ENCODE measurements at regions not wholly inside any gene's neighbourhood (a gene's known extent, or its start where the extent isn't known, plus 50 kb on each side); places are given as distances from the start of the nearest gene placed in this dataset.

DNA sequence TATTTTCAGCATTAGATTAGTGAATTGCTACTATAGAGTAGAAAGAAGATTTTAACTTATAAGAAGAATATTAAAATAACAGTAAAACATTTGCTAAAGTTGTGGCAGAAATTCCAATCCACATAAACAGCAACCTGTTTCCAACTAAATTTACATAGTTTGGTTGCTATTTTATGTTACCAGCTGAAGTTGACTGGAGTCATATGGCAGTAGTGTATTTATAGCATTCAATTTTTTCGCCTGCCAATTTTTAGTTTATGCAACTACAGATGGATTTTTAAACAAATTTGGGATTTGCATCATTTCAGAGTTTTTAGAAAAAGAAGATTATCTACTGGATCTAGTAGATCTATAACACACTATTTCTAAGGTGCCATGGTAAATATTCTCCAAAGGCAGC is 332.5 kb upstream of the BCHE start:
- no peaks in the 10 kb centered on the region for H3K4me1 ChIP-seq
- no peak overlapping the region for H3K27ac ChIP-seq
- no peak overlapping the region for H3K4me3 ChIP-seq
- H3K27me3 ChIP-seq: no peaks in the 10 kb centered on the region
- no peak for TF ChIP-seq CTCF (IDR thresholded peaks at IDR 0.05)
- peaks cover 0 to 3% (median 0%) of the 10 kb centered on the region in 3 donors for H3K9me3 ChIP-seq
- no peak for DNase-seq
- no peaks in the 10 kb centered on the region for H3K36me3 ChIP-seq
- intact Hi-C loops (cut with DNase I; ENCODE audit: low total_unique reads): no loop called here

DNA sequence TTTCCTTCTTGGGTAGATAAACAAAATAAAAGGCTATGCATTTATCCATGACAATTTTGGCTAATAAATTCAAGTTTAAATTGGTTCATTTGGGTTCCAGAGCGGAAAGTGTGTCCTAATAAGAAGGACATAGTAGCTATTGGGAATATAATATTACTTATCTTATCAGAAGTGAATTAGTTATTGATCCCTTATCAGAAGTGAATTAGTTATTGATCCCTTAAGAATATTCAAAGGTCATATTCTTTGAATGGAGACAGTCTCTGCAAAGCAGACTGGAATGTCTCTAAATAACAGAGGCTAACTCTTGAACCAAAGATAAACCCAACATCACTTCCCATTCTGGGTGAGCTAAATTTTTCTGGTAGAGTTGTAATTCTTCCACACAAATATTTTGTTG is 290.7 kb upstream of the BCHE start:
- Histone ChIP-seq H3K4me3 (no peak overlapping the region), H3K36me3 (no peaks in the 10 kb centered on the region), H3K27me3 (no peaks in the 10 kb centered on the region), H3K27ac (no peak overlapping the region), H3K9me3 (no peaks in the 10 kb centered on the region), H3K4me1 (no peaks in the 10 kb centered on the region)
- TF ChIP-seq CTCF (IDR thresholded peaks at IDR 0.05): no peak
- DNase-seq: no peak
- intact Hi-C loops (cut with DNase I; ENCODE audit: low total_unique reads): no loop called here

DNA sequence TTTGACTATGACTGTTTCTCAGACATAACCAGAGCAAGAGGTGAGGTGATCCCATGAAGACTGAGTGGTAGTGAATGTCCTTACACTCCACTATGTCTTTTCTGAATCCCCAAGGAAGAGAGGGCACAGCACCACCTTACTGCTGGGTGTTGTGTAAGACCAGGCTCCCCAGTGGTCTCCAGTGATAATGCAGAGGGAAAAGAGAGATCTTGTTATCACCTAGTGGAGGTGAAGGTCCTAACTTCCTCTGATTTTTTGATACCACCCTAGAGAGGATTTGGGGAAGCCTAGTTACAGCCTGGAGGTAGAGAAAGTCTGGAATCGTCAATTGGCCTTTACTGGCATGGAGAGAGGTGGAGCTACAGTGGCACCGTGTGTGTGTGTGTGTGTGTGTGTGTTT is 288.0 kb upstream of the BCHE start:
- no peak for DNase-seq
- H3K9me3 ChIP-seq: no peaks in the 10 kb centered on the region
- intact Hi-C loops (cut with DNase I; ENCODE audit: low total_unique reads): no loop called here
- no peaks in the 10 kb centered on the region for H3K4me1 ChIP-seq
- no peak overlapping the region for H3K4me3 ChIP-seq
- H3K36me3 ChIP-seq: no peaks in the 10 kb centered on the region
- H3K27me3 ChIP-seq: no peaks in the 10 kb centered on the region
- TF ChIP-seq CTCF (IDR thresholded peaks at IDR 0.05): no peak
- no peak overlapping the region for H3K27ac ChIP-seq

GRCh38 chr3:166123576-166123975 is 286.4 kb upstream of the BCHE start:
- Histone ChIP-seq H3K4me1 (no peaks in the 10 kb centered on the region), H3K4me3 (no peak overlapping the region), H3K27ac (no peak overlapping the region), H3K27me3 (no peaks in the 10 kb centered on the region), H3K36me3 (no peaks in the 10 kb centered on the region), H3K9me3 (no peaks in the 10 kb centered on the region)
- DNase-seq: no peak
- TF ChIP-seq CTCF (IDR thresholded peaks at IDR 0.05): no peak
- intact Hi-C loops (cut with DNase I; ENCODE audit: low total_unique reads): no loop called here

- TF ChIP-seq CTCF (IDR thresholded peaks at IDR 0.05): no peak
- no peak overlapping the region for H3K4me3 ChIP-seq
- no peaks in the 10 kb centered on the region for H3K9me3 ChIP-seq
- H3K27ac ChIP-seq: no peak overlapping the region
- no peaks in the 10 kb centered on the region for H3K36me3 ChIP-seq
- no peak for DNase-seq
- H3K4me1 ChIP-seq: no peaks in the 10 kb centered on the region
- no peaks in the 10 kb centered on the region for H3K27me3 ChIP-seq
- intact Hi-C loops (cut with DNase I; ENCODE audit: low total_unique reads): no loop called here
These were observed 285.9 kb upstream of the BCHE start for GRCh38 chr3:166123088-166123487.

GRCh38 chr3:166118049-166118448 is 280.8 kb upstream of the BCHE start:
- intact Hi-C loops (cut with DNase I; ENCODE audit: low total_unique reads): no loop called here
- Histone ChIP-seq H3K4me3 (no peak overlapping the region), H3K27ac (no peak overlapping the region), H3K4me1 (no peaks in the 10 kb centered on the region), H3K9me3 (no peaks in the 10 kb centered on the region), H3K36me3 (no peaks in the 10 kb centered on the region), H3K27me3 (no peaks in the 10 kb centered on the region)
- TF ChIP-seq CTCF (IDR thresholded peaks at IDR 0.05): no peak
- DNase-seq: no peak

All from tibial artery (tissue), 4 donors.